Activated naive CD4-positive, alpha-beta T cell treated with anti-CD3 and anti-CD28 coated beads, Interleukin-2, amount 50 U/mL, for 24 hours (primary cell): ENCODE measurements at regions not wholly inside any gene's neighbourhood (a gene's known extent, or its start where the extent isn't known, plus 50 kb on each side); places are given as distances from the start of the nearest gene placed in this dataset.
"Not testable (repeated sequence)": the region's sequence is repeated elsewhere in the genome, so short reads cannot be mapped to it uniquely, and the experiment has no call there.

Experiments
- H3K27ac Mint-ChIP-seq: one replicate; pipeline ENCODE4 v1.8.0; 2021; ENCODE audit warnings: mild to moderate bottlenecking, mixed read lengths
- H3K27me3 Mint-ChIP-seq: one replicate; pipeline ENCODE4 v1.8.0; 2021; ENCODE audit warnings: mixed read lengths
- H3K36me3 Mint-ChIP-seq: one replicate; pipeline ENCODE4 v1.8.0; 2021; ENCODE audit warnings: mixed read lengths
- H3K4me1 Mint-ChIP-seq: one replicate; pipeline ENCODE4 v1.8.0; 2021; ENCODE audit warnings: mixed read lengths
- H3K4me3 Mint-ChIP-seq: one replicate; pipeline ENCODE4 v1.8.0; 2021; ENCODE audit warnings: mild to moderate bottlenecking, mixed read lengths
- H3K9me3 Mint-ChIP-seq: one replicate; pipeline ENCODE4 v1.8.0; 2021; ENCODE audit warnings: mixed read lengths

- Mint-ChIP-seq H3K4me3 (no peak overlapping the region), H3K27ac (no peak overlapping the region), H3K9me3 (no peaks in the 10 kb centered on the region), H3K4me1 (no peaks in the 10 kb centered on the region), H3K36me3 (no peaks in the 10 kb centered on the region), H3K27me3 (peaks cover 15% of the 10 kb centered on the region)
Observed at GRCh38 chr16:26497896-26498295, 568.8 kb upstream of the C16orf82 start.

- Mint-ChIP-seq H3K27ac (no peak overlapping the region), H3K36me3 (no peaks in the 10 kb centered on the region), H3K4me3 (no peak overlapping the region), H3K27me3 (peaks cover 9% of the 10 kb centered on the region), H3K4me1 (no peaks in the 10 kb centered on the region), H3K9me3 (no peaks in the 10 kb centered on the region)
Observed at GRCh38 chr16:26500326-26500725, 566.4 kb upstream of the C16orf82 start.

- H3K27ac Mint-ChIP-seq: no peak overlapping the region
- no peaks in the 10 kb centered on the region for H3K9me3 Mint-ChIP-seq
- H3K4me3 Mint-ChIP-seq: no peak overlapping the region
- peaks cover 8% of the 10 kb centered on the region for H3K27me3 Mint-ChIP-seq
- H3K36me3 Mint-ChIP-seq: no peaks in the 10 kb centered on the region
- no peaks in the 10 kb centered on the region for H3K4me1 Mint-ChIP-seq
Observed at GRCh38 chr16:26505496-26505895, 561.2 kb upstream of the C16orf82 start.

- H3K36me3 Mint-ChIP-seq, H3K27ac Mint-ChIP-seq: not testable (repeated sequence)
Observed at GRCh38 chr16:26508946-26509345, 557.8 kb upstream of the C16orf82 start.

GRCh38 chr16:26510924-26511323 is 555.8 kb upstream of the C16orf82 start:
- Mint-ChIP-seq H3K27me3 (peaks cover 13% of the 10 kb centered on the region), H3K36me3 (no peaks in the 10 kb centered on the region), H3K4me3 (no peak overlapping the region), H3K27ac (no peak overlapping the region), H3K4me1 (no peaks in the 10 kb centered on the region), H3K9me3 (no peaks in the 10 kb centered on the region)

More at GRCh38 chr16:26508946-26509345, 557.8 kb upstream of the C16orf82 start:
- not testable (repeated sequence) for H3K4me1 Mint-ChIP-seq, H3K9me3 Mint-ChIP-seq, H3K4me3 Mint-ChIP-seq, H3K27me3 Mint-ChIP-seq

GRCh38 chr16:26511463-26511862 is 555.3 kb upstream of the C16orf82 start:
- Mint-ChIP-seq H3K4me1 (no peaks in the 10 kb centered on the region), H3K27ac (no peak overlapping the region)

GRCh38 chr16:26521626-26522025 is 545.1 kb upstream of the C16orf82 start:
- Mint-ChIP-seq H3K27ac (no peak overlapping the region), H3K4me3 (no peak overlapping the region), H3K4me1 (no peaks in the 10 kb centered on the region), H3K27me3 (peaks cover under 1% of the 10 kb centered on the region), H3K36me3 (no peaks in the 10 kb centered on the region), H3K9me3 (no peaks in the 10 kb centered on the region)

More at GRCh38 chr16:26511463-26511862, 555.3 kb upstream of the C16orf82 start:
- Mint-ChIP-seq H3K4me3 (no peak overlapping the region), H3K36me3 (no peaks in the 10 kb centered on the region), H3K27me3 (peaks cover 13% of the 10 kb centered on the region), H3K9me3 (no peaks in the 10 kb centered on the region)

GRCh38 chr16:26524281-26524680 is 542.4 kb upstream of the C16orf82 start:
- H3K4me1 Mint-ChIP-seq: no peaks in the 10 kb centered on the region
- no peak overlapping the region for H3K4me3 Mint-ChIP-seq
- no peaks in the 10 kb centered on the region for H3K27me3 Mint-ChIP-seq
- H3K9me3 Mint-ChIP-seq: no peaks in the 10 kb centered on the region
- H3K27ac Mint-ChIP-seq: no peak overlapping the region
- H3K36me3 Mint-ChIP-seq: no peaks in the 10 kb centered on the region

- Mint-ChIP-seq H3K4me3 (no peak overlapping the region), H3K9me3 (no peaks in the 10 kb centered on the region), H3K4me1 (no peaks in the 10 kb centered on the region), H3K27ac (no peak overlapping the region), H3K27me3 (no peaks in the 10 kb centered on the region), H3K36me3 (no peaks in the 10 kb centered on the region)
Observed at GRCh38 chr16:26524846-26525245, 541.9 kb upstream of the C16orf82 start.

GRCh38 chr16:26525856-26526255 is 540.9 kb upstream of the C16orf82 start:
- Mint-ChIP-seq H3K27me3 (no peaks in the 10 kb centered on the region), H3K9me3 (no peaks in the 10 kb centered on the region), H3K4me1 (no peaks in the 10 kb centered on the region), H3K36me3 (no peaks in the 10 kb centered on the region), H3K4me3 (no peak overlapping the region), H3K27ac (no peak overlapping the region)

- no peaks in the 10 kb centered on the region for H3K9me3 Mint-ChIP-seq
- no peaks in the 10 kb centered on the region for H3K36me3 Mint-ChIP-seq
- no peak overlapping the region for H3K4me3 Mint-ChIP-seq
- no peaks in the 10 kb centered on the region for H3K4me1 Mint-ChIP-seq
- H3K27me3 Mint-ChIP-seq: no peaks in the 10 kb centered on the region
- no peak overlapping the region for H3K27ac Mint-ChIP-seq
Observed at GRCh38 chr16:26526633-26527032, 540.1 kb upstream of the C16orf82 start.

GRCh38 chr16:26530584-26531289 is 536.0 kb upstream of the C16orf82 start:
- Mint-ChIP-seq H3K36me3 (no peaks in the 10 kb centered on the region), H3K9me3 (no peaks in the 10 kb centered on the region), H3K4me1 (no peaks in the 10 kb centered on the region), H3K27ac (no peak overlapping the region), H3K4me3 (no peak overlapping the region), H3K27me3 (peaks cover 3% of the 10 kb centered on the region)

- Mint-ChIP-seq H3K27me3 (peaks cover 3% of the 10 kb centered on the region), H3K4me3 (no peak overlapping the region), H3K9me3 (no peaks in the 10 kb centered on the region), H3K4me1 (no peaks in the 10 kb centered on the region), H3K27ac (no peak overlapping the region), H3K36me3 (no peaks in the 10 kb centered on the region)
Observed at GRCh38 chr16:26531290-26531730, 535.4 kb upstream of the C16orf82 start.

- no peaks in the 10 kb centered on the region for H3K9me3 Mint-ChIP-seq
- no peak overlapping the region for H3K4me3 Mint-ChIP-seq
- no peaks in the 10 kb centered on the region for H3K36me3 Mint-ChIP-seq
- H3K27me3 Mint-ChIP-seq: peaks cover 4% of the 10 kb centered on the region
- no peaks in the 10 kb centered on the region for H3K4me1 Mint-ChIP-seq
- H3K27ac Mint-ChIP-seq: no peak overlapping the region
Observed at GRCh38 chr16:26532456-26532855, 534.3 kb upstream of the C16orf82 start.

GRCh38 chr16:26542198-26542597 is 524.5 kb upstream of the C16orf82 start:
- H3K27ac Mint-ChIP-seq: no peak overlapping the region
- no peaks in the 10 kb centered on the region for H3K4me1 Mint-ChIP-seq
- no peak overlapping the region for H3K4me3 Mint-ChIP-seq
- H3K9me3 Mint-ChIP-seq: no peaks in the 10 kb centered on the region
- no peaks in the 10 kb centered on the region for H3K36me3 Mint-ChIP-seq
- peaks cover 6% of the 10 kb centered on the region for H3K27me3 Mint-ChIP-seq

- H3K36me3 Mint-ChIP-seq: no peaks in the 10 kb centered on the region
- H3K27me3 Mint-ChIP-seq: no peaks in the 10 kb centered on the region
- H3K27ac Mint-ChIP-seq: no peak overlapping the region
- no peaks in the 10 kb centered on the region for H3K4me1 Mint-ChIP-seq
- no peaks in the 10 kb centered on the region for H3K9me3 Mint-ChIP-seq
- no peak overlapping the region for H3K4me3 Mint-ChIP-seq
Observed at GRCh38 chr16:26546573-26546972, 520.2 kb upstream of the C16orf82 start.

- Mint-ChIP-seq H3K27ac (no peak overlapping the region), H3K36me3 (no peaks in the 10 kb centered on the region), H3K4me3 (no peak overlapping the region), H3K9me3 (no peaks in the 10 kb centered on the region), H3K27me3 (peaks cover 4% of the 10 kb centered on the region), H3K4me1 (no peaks in the 10 kb centered on the region)
Observed at GRCh38 chr16:26547681-26548080, 519.0 kb upstream of the C16orf82 start.
